Activated naive CD8-positive, alpha-beta T cell treated with anti-CD3 and anti-CD28 coated beads, Interleukin-2, amount 50 U/mL, for 16 hours (primary cell): ENCODE measurements at regions not wholly inside any gene's neighbourhood (a gene's known extent, or its start where the extent isn't known, plus 50 kb on each side); places are given as distances from the start of the nearest gene placed in this dataset.
"Not testable (repeated sequence)": the region's sequence is repeated elsewhere in the genome, so short reads cannot be mapped to it uniquely, and the experiment has no call there.

Experiments
- DNase-seq: peaks from one replicate; pipeline ENCODE4 v3.0.0-alpha.2; 2020; ENCODE audit warnings: low read depth, low spot score

DNA sequence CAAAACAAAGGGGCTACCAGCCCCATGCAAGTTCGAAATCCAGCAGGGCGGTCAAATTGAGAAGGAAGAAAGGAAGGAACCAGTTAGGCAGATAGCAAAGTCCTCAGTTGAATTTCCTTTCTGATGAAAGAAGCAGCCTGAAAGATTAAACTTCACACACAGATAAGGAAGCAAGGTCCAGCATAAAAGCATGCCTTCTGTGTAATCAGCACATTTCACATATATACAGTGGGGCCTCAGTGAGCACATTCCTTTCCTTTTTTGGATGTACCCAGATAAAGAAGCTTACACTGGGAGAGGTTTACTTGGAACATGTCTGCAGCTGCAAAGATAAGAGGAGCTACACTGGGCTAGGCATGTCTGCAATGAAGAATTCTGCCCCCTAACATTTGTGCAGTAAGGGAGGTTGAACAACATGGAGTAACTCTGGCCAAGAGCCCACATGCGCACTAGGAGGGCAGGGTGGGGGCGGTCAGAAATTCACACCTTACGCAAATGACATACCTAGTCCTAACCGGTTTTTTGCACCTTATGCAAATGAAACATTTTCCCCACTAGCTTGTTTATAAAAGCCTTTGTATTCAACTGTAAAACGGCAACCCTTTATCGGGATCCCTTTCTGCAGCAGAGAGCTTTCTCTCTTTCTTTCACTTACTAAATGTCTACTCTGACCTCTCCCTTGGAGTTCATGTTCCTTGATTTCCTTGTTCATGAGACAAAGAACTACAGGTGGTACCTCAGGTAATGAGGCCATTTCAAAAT lies 149.7 kb upstream of the FBXL17 start:
- DNase-seq, result no peak

DNA sequence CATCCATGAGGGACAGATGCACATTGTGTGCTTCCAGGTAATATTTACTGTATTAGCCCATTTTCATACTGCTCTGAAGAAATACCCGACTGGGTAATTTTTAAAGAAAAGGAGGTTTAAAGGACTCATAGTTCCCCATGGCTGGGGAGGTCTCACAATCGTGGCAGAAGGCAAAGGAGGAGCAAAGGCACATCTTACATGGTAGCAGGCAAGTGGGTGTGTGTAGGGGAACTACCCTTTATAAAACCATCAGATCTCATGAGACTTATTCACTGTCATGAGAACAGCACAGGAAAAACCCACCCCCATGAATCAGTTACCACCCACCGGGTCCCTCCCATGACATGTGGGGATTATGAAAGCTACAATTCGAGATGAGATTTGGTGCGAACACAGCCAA lies 148.8 kb upstream of the FBXL17 start:
- DNase-seq, result no peak

DNA sequence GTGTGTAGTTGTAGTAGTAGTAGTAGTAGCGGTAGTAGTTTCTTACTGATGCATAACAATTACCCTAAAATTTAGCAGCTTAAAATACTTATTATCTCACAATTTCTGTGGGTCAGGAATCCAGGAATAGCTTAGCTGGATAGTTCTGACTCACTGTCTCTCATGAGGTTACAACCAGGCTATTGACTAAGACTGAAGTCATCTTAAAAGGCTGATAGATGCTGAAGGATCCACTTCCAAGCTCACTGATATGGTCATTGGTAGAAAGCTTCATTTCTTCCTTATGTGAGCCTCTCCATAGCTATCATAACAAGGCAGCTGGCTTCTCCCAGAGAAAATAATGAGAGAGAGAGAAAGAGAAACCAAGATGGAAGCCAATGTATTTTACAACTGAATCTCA lies 147.5 kb upstream of the FBXL17 start:
- DNase-seq, result no peak

DNA sequence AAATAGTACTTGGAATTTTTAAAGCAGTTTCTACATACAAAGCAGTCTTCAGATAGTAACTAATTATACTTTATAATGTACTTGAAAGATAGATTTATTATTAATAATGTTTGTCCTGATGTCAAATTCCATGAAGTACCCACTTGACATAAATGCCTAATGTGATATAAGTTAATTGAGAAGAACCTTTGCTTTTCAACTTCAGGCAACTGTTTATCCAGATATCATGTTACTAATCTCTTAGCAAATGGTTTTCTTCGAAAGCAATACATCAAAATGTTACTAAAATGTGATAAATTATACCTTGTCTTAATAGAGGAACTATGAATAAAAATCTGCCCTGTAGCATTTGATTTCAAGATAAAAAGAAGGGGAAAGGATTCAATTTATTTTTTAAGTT lies 146.8 kb upstream of the FBXL17 start:
- no peak for DNase-seq

DNA sequence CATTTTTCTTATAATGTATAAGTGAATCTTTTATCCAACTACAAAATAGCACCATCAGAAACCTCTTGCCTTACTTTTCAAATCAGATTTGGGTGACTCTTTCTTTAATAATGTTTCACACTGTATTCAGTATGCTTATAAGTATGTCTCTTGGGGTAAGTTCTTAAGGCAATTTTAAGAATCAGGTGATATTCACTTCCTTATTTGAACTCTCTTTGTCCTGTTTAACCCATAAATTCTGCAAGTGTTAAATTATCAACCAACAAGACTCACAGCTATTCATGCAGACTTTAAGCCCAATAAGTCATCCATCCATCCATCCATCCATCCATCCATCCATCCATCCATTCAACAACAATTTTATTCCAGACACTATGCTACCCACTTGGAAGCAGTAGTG lies 142.7 kb upstream of the FBXL17 start:
- no peak for DNase-seq

DNA sequence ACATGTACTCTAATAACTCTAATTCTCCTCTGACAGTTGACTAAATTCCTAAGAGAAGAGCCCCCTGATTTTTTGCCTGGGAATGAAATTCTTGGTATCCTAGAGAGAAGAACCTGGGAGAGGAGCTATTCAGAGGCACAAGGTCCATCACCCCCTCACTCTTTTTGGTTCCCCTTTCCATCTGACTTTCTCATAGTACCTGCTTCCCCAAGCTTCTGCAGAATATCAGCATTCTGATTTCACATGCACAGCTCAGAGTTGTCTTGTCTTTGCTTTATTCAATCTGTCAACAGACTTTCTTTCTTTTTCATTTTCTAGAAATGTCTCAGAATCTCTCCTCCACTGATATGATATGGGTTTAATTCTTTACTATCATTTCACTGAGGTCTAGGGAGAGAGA lies 141.5 kb upstream of the FBXL17 start:
- no peak for DNase-seq

DNA sequence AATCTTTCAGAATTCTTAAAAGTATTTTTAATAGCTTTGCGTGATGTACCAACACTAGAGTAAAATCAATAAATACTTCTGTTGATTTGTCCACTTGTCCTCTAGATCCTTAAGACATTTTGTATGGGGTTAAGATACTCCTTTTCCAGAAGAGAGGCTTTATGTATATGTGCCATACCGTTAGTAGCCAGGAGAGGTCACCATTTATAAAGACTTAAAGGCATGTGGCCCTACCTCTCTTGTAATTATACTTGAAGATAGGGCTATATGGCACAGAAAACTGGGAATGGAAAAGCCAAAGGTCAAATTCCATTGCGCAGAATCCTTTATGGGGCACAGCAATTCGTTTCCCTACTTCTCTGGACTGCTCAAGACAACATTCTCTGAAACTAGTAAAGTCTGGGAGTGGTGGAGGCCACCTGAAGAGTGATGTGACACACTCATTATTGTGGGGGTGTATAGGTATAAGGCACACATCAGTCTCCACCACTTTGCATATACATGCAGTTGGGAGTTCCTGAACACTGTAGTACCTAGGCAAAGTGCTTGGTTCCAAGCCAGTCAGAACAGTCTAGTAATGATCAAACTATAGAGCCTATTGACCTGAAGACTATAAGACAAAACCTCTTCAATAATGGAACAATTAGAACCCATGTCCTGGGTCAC lies 140.1 kb upstream of the FBXL17 start:
- no peak for DNase-seq

DNA sequence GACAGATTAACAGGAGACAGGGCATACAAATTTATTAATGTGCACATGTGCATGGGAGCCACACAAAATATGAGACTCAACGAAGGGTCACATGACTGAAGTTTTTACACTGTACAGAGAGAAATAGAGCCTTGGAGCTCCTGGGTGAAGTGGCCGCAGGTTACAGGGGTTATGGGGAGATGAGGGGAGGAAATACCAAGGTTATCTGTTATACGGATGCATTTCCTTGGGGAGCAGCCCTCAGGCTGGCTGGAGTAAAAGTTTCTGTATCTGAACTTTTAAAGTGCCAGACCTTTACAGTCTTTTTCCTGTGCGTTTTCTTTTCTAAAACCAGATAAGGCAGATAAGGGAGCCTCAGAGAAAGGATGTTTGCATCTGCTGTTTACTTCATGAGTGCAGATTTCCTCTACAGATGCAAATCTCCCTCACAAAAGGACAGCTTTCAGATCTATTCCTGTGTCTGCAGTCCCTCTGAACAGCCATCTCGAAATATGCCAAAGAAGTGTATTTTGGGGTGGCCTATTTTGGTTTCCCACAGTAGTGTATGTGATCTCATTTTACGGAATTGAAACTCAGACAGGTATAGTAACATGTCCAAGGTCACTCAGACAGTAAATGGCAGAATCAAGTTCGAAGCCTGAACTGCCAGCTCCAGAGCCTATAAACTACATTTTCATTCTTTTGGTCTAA lies 139.3 kb upstream of the FBXL17 start:
- DNase-seq, result no peak

DNA sequence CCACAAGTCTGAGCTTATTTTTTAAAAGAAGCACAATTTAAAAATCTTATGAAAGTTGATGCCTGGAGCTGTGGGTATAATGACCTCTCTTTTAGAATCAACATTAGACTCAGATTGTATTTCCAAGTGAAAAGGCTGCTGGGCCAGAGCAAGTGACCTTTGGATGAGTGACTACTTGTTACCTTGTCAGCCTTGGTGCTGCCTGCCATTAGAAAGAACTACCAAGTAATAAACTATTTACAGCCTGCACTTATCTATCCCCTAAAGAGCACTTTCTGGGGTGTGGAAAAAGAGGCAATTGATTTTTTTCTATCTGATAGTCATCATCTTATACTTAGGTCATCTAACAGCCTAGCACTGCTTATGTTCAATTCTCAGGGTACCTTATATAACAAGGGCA lies 134.9 kb upstream of the FBXL17 start:
- DNase-seq, result no peak

DNA sequence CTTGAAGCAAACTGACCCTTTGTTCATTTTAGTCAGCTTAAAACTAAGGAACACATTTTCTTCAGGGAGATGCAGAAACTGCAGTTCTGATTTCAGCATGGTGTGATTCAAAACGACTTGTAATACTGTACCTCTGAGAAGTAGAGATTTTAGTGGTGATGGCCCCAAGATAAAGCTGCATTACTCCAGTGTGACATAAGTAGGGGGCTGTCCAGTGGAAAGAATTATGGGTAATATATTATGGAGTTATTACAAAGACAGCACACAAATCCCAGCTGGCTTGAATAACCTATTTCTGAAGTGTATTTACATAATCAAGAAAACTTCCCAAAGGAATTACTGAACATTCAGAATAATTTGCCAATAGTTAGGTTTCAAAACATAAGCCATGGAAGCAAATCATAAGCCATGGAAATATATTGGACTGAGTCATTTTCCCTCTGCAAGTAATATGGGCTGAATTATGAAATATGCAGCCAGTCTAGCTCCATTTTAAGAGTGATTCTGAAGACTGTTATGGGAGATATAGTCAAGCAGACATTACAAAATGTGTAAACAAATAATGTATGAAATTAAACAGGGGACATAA lies 133.7 kb upstream of the FBXL17 start:
- DNase-seq, result no peak

DNA sequence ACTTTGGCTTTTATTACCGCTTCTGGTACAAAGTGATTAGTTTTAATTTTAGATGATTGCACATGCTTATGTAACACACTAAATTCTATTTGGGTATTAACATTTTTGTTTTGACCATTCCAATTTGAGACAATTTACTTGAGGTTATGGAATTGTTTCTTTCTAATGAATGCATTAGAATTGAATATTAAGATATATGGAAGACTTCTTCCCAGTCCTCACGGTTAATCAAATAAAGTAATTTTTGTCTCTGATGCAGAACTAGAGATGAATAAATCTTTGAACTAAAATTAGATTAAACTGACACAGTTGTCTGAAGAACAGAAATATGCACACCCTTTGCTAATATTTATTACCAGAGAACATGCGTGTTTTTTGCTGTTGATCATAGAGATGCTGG lies 127.1 kb upstream of the FBXL17 start:
- DNase-seq, result no peak

DNA sequence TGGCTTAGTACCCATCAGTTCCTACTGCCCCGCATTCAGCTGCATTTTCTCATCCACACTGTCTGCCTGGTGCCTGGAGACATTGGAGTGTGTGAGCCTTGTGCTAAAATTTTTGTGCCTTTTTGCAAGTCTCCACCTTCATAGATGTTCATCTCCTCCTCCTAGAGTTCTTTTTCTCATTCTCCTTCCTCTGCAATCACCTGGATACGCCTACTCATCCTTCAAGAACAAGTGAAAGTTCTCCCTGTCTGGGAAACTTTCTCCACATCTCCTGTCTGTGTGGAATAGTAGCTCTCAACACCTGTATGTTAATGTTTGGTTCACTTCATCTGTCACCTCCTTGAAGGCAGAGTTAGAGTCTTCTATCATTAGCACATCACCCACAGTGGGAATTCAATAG lies 125.7 kb upstream of the FBXL17 start:
- no peak for DNase-seq

DNA sequence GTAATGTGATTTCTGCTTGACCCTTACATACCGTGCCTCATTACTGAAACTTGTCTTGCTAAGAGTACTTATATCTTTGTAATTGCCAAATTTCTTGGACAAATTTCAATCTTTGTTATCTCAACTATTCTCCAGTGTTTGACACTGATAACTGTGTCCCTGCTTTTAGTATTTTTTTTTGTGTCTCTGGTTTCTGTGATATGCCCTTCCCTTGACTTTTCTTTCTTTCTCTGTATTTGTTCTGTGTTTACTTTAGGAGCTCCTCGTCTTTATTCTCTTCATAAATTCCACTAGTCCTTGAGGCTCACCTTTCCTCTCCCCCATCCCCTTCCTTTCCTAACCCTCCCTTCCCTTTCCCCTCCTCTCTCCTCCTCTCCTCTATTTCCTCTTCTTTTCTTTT lies 123.7 kb upstream of the FBXL17 start:
- no peak for DNase-seq

DNA sequence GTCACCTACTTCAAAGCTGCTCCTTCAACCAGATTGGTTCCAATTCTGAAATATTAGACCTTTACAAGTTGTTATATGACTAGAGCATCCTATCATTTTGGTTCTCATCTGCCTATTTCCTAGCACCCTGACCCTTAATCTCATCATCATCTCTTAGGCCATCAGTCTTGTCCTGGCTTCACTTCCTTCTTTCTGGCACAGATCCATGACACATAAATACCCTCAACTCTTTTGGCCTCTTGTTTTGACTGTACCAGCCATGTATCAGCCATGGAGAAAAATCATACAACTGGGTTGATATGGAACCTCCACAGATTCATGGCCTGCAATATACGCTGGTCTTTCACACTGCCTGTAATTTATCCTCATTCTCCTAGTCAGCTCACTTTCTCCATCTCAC lies 123.1 kb upstream of the FBXL17 start:
- DNase-seq, result no peak

DNA sequence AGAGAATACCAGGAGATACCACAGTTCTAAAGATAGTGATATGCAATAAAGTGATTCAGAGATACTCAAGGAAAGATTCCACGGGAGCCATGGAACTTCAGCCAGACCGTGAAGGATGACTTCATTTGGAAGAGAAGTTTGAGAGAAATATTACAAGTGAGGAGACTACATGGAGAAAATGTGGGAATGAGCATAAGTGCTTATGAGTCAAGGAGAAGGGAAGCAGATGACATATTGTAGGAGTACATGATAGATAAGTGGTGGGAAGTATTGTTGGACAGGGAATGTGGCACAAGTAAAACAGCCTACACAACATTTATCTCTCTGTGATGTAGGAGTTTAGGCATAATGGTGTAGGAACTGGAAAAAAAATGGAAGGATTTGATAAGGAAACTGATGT lies 122.1 kb upstream of the FBXL17 start:
- DNase-seq, result no peak

DNA sequence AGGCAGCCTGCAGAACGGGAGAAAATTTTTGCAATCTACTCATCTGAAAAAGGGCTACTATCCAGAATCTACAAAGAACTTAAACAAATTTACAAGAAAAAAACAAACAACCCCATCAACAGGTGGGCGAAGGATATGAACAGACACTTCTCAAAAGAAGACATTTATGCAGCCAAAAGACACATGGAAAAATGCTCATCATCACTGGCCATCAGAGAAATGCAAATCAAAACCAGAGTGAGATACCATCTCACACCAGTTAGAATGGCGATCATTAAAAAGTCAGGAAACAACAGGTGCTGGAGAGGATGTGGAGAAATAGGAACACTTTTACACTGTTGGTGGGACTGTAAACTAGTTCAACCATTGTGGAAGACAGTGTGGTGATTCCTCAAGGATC lies 113.7 kb upstream of the FBXL17 start:
- not testable (repeated sequence) for DNase-seq

DNA sequence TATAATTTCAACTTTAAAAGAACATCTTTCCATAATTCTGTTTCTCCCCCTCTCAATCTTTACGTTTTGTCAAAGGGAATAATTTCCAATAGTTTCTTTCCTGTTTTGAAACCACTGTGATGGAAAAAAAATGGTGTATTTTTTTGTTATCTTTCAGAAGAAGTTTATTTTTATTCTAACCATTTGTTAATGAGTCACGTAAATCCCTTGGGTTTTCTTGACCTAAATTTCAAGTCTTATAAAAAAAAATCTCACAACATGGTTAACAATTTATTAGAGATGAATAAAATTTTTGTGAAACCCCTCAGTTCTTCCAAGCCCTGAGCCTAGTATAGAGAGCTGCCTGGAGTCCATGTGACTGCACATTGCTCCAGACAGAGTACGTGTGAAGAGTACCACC lies 106.1 kb upstream of the FBXL17 start:
- DNase-seq, result no peak

DNA sequence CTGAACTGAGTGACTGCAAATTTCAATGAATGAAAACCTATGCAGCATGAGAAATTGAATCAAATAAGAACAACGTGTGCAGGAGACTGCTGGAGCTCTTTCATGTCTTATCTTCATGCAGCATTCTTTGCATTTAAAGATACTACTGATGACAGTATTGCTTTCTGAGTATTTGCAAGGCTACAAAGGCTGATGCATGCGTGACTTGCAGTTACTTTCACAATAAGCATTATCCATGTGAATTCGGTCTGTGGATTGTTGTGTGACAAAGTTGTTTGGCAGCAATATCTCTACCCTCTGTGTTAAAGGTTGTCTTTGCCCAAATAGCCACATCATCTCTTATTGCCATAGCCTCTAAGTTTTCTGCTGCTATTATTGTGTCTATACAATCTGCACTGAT lies 102.1 kb upstream of the FBXL17 start:
- no peak for DNase-seq

DNA sequence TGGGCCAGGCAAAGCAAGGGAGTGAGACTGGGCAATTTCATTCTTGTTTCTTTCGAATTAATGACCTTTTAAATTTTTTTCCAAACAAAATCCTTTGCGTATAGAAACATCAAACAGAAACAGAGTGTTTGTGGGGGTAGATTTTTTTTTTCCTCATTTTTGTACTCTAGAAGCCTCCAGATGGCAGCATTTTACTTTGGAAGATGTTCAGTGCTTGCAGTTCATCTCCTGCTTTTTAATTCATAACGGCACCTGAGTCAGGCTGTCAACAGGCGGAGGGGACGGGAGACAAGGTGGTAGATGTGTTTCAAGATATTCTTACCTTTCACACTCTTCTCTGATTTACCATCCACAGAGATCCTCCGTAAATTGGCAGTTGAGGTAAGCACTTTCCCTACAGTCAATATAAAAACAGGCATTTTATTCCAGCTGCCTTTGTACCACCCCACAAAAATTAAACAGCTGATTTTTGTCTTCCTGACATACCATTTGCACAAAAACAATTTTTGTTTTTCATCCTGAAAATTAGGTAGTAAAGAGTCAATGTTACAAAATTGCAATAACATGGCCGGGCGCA lies 99.5 kb upstream of the FBXL17 start:
- no peak for DNase-seq

DNA sequence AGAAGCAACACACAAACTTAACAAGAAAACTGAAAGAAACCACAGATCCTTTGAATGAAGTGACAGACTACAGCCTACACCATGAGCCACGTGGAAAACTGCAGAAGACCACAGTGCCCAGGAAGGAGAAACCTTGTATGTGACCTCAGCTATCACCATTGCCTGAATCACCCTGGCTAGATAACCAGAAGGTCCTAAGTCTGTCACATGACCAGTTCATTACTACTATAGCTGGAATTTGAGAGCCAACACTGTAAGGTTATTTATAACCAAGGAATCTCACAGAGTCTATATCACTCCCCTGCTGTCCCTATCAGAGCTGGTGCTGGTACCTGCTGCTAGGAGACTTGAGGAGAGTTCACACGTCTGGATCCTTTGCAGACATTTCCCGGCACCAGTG lies 90.3 kb upstream of the FBXL17 start:
- DNase-seq, result no peak

DNA sequence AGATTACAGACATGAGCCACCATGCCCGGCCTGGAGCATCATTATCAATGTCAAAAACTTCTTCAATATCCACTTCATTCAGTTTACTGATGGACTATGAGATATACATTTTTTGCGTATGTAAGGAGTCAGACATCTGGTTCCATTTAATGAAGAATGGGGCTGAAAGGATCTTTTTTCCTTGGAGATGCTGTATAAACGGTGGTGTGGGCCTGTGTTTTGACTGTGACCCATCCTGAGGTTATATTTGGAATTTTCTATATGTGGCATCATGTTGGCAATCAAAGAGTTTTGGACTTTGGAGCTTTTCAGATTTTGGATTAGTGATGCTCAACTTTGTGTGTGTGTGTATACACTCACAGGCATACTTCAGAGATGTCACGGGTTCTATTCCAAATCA lies 85.7 kb upstream of the FBXL17 start:
- DNase-seq, result no peak

DNA sequence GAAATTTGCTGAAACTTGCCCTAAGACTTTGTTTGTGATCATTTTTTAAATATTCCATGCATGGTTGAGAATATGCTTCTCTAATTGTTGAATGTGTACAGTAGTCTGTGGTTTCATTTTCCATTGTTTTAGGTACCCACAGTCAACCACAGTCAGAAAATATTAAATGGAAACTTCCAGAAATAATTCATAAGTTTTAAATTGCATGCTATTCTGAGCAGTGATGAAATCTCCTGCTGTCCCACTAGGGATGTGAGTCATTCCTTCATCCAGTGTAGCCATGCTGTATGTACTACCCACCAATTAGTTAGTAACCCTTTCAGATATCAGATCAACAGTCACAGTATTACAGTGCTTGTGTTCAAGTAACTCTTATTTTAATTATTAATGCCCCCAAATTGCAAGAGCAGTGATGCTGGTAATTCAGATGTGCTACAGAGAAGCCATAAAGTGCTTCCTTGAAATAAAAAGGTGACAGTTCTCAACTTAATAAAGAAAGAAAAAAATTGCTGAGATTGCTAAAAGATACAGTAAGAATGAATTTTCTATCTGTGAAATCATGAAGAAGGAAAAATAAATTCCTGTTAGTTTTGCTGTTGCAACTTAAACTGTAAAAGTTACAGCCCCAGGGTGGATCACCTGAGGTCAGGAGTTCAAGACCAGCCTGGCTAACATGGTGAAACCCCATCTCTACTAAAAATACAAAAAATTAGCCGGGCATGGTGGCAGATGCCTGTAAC lies 79.9 kb upstream of the FBXL17 start:
- DNase-seq, result no peak
